Natural killer cell (primary cell): ENCODE measurements at regions not wholly inside any gene's neighbourhood (a gene's known extent, or its start where the extent isn't known, plus 50 kb on each side); places are given as distances from the start of the nearest gene placed in this dataset.

Experiments used
- ATAC-seq, 3 donors: fragments of 150-1000 bp in 2 of 3; fragments of 200-7000 bp in 1 of 3; cut with Tn5 transposase; 1 replicate in 1 of 3; 2 replicates in 2 of 3; pipeline ENCODE4 v1.10.0; 2021; ENCODE audit warnings: mild to moderate bottlenecking in 2 of 3, moderate library complexity in 2 of 3
- DNase-seq, 2 donors: peaks; one replicate each; pipeline versions ENCODE4 v3.0.0 to v3.0.0-alpha.2; 2013 to 2021; ENCODE audit warnings: mixed read lengths in 1 of 2
- H3K27ac ChIP-seq: one replicate; pipeline ENCODE4 v1.5.1; 2013; ENCODE audit warnings: mild to moderate bottlenecking, low read length
- H3K27me3 ChIP-seq: one replicate; pipeline ENCODE4 v1.6.1; 2013; ENCODE audit warnings: low read length; ENCODE audit not compliant: control insufficient read depth, insufficient read depth
- H3K36me3 ChIP-seq: one replicate; pipeline ENCODE4 v1.6.1; 2013; ENCODE audit warnings: low read length; ENCODE audit not compliant: control insufficient read depth, insufficient read depth
- H3K4me1 ChIP-seq: one replicate; pipeline ENCODE4 v1.6.1; 2013; ENCODE audit warnings: low read length; ENCODE audit not compliant: control insufficient read depth, insufficient read depth
- H3K4me3 ChIP-seq: one replicate; pipeline ENCODE4 v1.5.1; 2013; ENCODE audit warnings: low read length
- H3K9me3 ChIP-seq: one replicate; pipeline ENCODE4 v1.6.1; 2013; ENCODE audit warnings: low read length; ENCODE audit not compliant: control insufficient read depth, insufficient read depth
- H3K27ac Mint-ChIP-seq, 2 donors: one replicate each; pipeline ENCODE4 v1.8.0; 2022; ENCODE audit warnings: mild to moderate bottlenecking in 2 of 2, mixed read lengths in 2 of 2, moderate library complexity in 1 of 2
- H3K27me3 Mint-ChIP-seq, 2 donors: one replicate each; pipeline ENCODE4 v1.8.0; 2022; ENCODE audit warnings: low read depth in 2 of 2, mixed read lengths in 2 of 2
- H3K36me3 Mint-ChIP-seq: one replicate; pipeline ENCODE4 v1.8.0; 2022; ENCODE audit warnings: mixed read lengths
- H3K4me1 Mint-ChIP-seq, 2 donors: one replicate each; pipeline ENCODE4 v1.8.0; 2022; ENCODE audit warnings: mixed read lengths in 2 of 2
- H3K4me3 Mint-ChIP-seq: one replicate; pipeline ENCODE4 v1.8.0; 2022; ENCODE audit warnings: mild to moderate bottlenecking, moderate library complexity, mixed read lengths
- H3K9me3 Mint-ChIP-seq, 2 donors: one replicate each; pipeline ENCODE4 v1.8.0; 2022; ENCODE audit warnings: mixed read lengths in 2 of 2
- WGBS: methylation state at CpG from one replicate; pipeline ENCODE4 v1.1.7; 2013; ENCODE audit warnings: missing lambda C conversion rate; ENCODE audit not compliant: insufficient coverage; 5-methylcytosine and 5-hydroxymethylcytosine counted together
- intact Hi-C: fragments of 100-400 bp; cut with micrococcal nuclease; formaldehyde crosslinking; loops from one replicate; pipeline ENCODE4 v1.14.2; 2022
- TF ChIP-seq, protein P1 (sequence below): fragments of 200-600 bp; IDR thresholded peaks from one replicate; pipeline ENCODE4 v1.8.0; 2022; ENCODE audit warnings: antibody characterized with exemption

DNA sequence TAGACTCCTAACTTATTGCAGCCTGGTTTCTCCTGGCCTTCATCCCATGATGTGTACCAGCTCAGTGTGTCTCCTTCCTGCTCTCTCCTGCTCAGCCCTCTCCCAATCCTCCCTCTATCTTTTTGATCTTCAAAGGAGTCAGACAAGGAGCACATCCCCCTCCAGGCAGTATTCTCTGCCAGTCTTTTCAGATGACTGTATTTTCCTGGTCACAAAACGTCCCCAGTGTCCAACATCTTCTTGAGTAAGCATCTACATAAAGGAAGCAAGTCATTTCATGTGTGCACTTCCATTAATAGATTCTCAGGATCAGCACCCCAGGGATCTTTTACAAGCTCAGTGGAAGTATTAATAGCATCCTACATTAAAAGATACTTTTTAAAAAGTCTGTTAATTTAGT is 148.9 kb upstream of the THBS1 start:
- Mint-ChIP-seq H3K27ac (no peak overlapping the region), H3K36me3 (no peaks in the 10 kb centered on the region), H3K9me3 (peaks cover 0 to 3% of the 10 kb centered on the region in 2 donors), H3K27me3 (peaks cover 62 to 80% of the 10 kb centered on the region in 2 donors), H3K4me1 (peaks cover 19% of the 10 kb centered on the region in 2 donors), H3K4me3 (no peak overlapping the region)
- Histone ChIP-seq H3K4me1 (peaks cover 15% of the 10 kb centered on the region), H3K27ac (no peak overlapping the region), H3K27me3 (peaks cover 25% of the 10 kb centered on the region), H3K4me3 (no peak overlapping the region), H3K36me3 (no peaks in the 10 kb centered on the region), H3K9me3 (no peaks in the 10 kb centered on the region)
- TF ChIP-seq, protein P1, sequence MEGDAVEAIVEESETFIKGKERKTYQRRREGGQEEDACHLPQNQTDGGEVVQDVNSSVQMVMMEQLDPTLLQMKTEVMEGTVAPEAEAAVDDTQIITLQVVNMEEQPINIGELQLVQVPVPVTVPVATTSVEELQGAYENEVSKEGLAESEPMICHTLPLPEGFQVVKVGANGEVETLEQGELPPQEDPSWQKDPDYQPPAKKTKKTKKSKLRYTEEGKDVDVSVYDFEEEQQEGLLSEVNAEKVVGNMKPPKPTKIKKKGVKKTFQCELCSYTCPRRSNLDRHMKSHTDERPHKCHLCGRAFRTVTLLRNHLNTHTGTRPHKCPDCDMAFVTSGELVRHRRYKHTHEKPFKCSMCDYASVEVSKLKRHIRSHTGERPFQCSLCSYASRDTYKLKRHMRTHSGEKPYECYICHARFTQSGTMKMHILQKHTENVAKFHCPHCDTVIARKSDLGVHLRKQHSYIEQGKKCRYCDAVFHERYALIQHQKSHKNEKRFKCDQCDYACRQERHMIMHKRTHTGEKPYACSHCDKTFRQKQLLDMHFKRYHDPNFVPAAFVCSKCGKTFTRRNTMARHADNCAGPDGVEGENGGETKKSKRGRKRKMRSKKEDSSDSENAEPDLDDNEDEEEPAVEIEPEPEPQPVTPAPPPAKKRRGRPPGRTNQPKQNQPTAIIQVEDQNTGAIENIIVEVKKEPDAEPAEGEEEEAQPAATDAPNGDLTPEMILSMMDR, result no peak
- DNase-seq (no peak), ATAC-seq (no peak)
- 58% methylated on average over 1 of the region's 1 CpG for WGBS
- intact Hi-C loops, result no loop called here

DNA sequence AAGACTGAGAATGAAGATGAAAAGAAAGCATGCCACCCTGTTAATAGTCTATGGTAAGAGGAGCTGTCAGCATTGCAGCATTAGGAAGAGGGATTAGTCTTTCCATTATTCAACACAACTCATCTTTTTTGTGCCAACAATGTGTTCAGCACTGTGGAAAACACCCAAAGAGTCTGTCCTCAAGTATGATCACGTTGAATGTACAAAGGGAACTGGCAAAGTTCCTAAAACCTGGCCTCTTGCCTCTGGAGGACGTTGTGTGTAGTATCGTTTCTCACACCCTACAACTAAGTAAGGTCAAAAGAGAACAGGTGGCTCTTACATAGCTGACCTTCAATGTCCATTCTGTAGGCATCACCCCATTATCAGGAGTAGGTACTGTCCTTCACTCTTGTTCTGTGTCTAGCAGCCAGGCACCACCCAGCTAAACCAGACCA is 147.9 kb upstream of the THBS1 start:
- intact Hi-C loops, result no loop called here
- WGBS, result 84% methylated on average over 3 of the region's 3 CpGs
- H3K36me3 Mint-ChIP-seq, result no peaks in the 10 kb centered on the region
- ATAC-seq (no peak), DNase-seq (no peak)
- no peaks in the 10 kb centered on the region for H3K9me3 ChIP-seq
- TF ChIP-seq, protein P1, result no peak
- H3K4me3 ChIP-seq, result no peak overlapping the region
- peaks cover 10% of the 10 kb centered on the region in 2 donors for H3K4me1 Mint-ChIP-seq
- peaks cover 6% of the 10 kb centered on the region for H3K4me1 ChIP-seq
- peaks cover 67 to 90% of the 10 kb centered on the region in 2 donors for H3K27me3 Mint-ChIP-seq
- H3K27ac ChIP-seq, result no peak overlapping the region
- no peak overlapping the region for H3K4me3 Mint-ChIP-seq
- peaks cover 0 to 3% of the 10 kb centered on the region in 2 donors for H3K9me3 Mint-ChIP-seq
- peaks cover 25% of the 10 kb centered on the region for H3K27me3 ChIP-seq
- H3K27ac Mint-ChIP-seq, result no peak overlapping the region
- no peaks in the 10 kb centered on the region for H3K36me3 ChIP-seq

DNA sequence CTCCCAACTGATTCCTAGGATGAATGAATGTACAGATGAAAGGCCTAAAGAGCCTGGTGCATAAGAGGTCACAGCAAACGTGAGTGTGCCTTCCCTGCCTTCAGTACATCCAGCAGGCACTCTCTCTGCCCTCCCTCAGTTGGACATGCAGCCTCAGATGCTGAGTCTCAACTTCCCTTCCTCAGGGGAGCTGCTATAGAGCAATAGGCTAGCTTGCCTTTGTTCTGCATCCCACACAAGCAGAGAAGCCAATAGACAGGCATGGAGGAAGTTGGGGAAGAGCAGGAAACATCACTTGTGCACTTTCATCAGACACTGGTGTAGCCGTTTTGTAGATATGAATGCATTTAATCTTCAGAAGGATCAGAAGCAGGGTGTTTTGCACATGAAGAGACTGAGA is 147.5 kb upstream of the THBS1 start:
- Histone ChIP-seq H3K27ac (no peak overlapping the region), H3K27me3 (peaks cover 23% of the 10 kb centered on the region), H3K36me3 (no peaks in the 10 kb centered on the region), H3K4me1 (peaks cover 1% of the 10 kb centered on the region), H3K9me3 (no peaks in the 10 kb centered on the region), H3K4me3 (no peak overlapping the region)
- H3K27me3 Mint-ChIP-seq, result peaks cover 69 to 90% of the 10 kb centered on the region in 2 donors
- H3K9me3 Mint-ChIP-seq, result peaks cover 0 to 3% of the 10 kb centered on the region in 2 donors
- H3K27ac Mint-ChIP-seq, result no peak overlapping the region
- intact Hi-C loops, result no loop called here
- TF ChIP-seq, protein P1, result no peak
- WGBS, result 65% methylated on average over 2 of the region's 2 CpGs
- no peak overlapping the region for H3K4me3 Mint-ChIP-seq
- DNase-seq (no peak), ATAC-seq (no peak)
- H3K4me1 Mint-ChIP-seq, result peaks cover 5 to 6% of the 10 kb centered on the region in 2 donors
- no peaks in the 10 kb centered on the region for H3K36me3 Mint-ChIP-seq

- peaks cover 69 to 90% of the 10 kb centered on the region in 2 donors for H3K27me3 Mint-ChIP-seq
- no peaks in the 10 kb centered on the region for H3K4me1 Mint-ChIP-seq
- Histone ChIP-seq H3K27me3 (peaks cover 15% of the 10 kb centered on the region), H3K4me3 (no peak overlapping the region), H3K36me3 (no peaks in the 10 kb centered on the region), H3K4me1 (no peaks in the 10 kb centered on the region), H3K27ac (no peak overlapping the region), H3K9me3 (no peaks in the 10 kb centered on the region)
- DNase-seq (no peak), ATAC-seq (no peak)
- no peak overlapping the region for H3K27ac Mint-ChIP-seq
- TF ChIP-seq, protein P1, result no peak
- H3K9me3 Mint-ChIP-seq, result peaks cover 0 to 3% of the 10 kb centered on the region in 2 donors
- intact Hi-C loops, result no loop called here
- H3K4me3 Mint-ChIP-seq, result no peak overlapping the region
- H3K36me3 Mint-ChIP-seq, result no peaks in the 10 kb centered on the region
- WGBS, result 98% methylated on average over 4 of the region's 4 CpGs
Observed at GRCh38 chr15:39434163-39434562, 146.7 kb upstream of the THBS1 start.
